ENCODE measurements at regions not wholly inside any gene's neighbourhood (a gene's known extent, or its start where the extent isn't known, plus 50 kb on each side); places are given as distances from the start of the nearest gene placed in this dataset.
"Not testable (repeated sequence)": the region's sequence is repeated elsewhere in the genome, so short reads cannot be mapped to it uniquely, and the experiment has no call there.

DNA sequence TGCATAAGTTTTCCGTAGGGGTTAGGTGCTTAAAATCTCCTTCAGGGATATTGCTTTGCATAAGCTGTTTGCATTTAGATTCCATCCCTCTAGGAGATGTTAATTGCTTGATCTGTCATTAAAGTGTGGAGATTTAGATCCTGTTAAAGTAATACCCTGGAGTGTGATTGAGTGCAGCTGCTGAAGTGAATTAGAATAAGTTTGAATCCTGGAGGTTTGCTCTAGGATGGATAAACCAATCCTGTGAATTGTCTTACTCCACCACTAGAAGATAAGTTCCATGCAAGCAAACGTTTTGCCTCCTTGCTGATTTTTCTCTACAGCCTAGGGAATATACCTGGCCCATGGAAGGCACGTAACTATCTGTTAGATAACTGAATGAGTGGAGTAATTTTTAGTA lies 1487.2 kb upstream of the PRR20A start:
- DNase-seq (ENCODE audit: low read depth) = no peak
- TF ChIP-seq, protein P1, sequence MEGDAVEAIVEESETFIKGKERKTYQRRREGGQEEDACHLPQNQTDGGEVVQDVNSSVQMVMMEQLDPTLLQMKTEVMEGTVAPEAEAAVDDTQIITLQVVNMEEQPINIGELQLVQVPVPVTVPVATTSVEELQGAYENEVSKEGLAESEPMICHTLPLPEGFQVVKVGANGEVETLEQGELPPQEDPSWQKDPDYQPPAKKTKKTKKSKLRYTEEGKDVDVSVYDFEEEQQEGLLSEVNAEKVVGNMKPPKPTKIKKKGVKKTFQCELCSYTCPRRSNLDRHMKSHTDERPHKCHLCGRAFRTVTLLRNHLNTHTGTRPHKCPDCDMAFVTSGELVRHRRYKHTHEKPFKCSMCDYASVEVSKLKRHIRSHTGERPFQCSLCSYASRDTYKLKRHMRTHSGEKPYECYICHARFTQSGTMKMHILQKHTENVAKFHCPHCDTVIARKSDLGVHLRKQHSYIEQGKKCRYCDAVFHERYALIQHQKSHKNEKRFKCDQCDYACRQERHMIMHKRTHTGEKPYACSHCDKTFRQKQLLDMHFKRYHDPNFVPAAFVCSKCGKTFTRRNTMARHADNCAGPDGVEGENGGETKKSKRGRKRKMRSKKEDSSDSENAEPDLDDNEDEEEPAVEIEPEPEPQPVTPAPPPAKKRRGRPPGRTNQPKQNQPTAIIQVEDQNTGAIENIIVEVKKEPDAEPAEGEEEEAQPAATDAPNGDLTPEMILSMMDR (conservative IDR thresholded peaks at IDR 0.05; ENCODE audit: low read depth, low read length) = no peak
- H3K4me3 ChIP-seq (ENCODE audit: low read depth, low read length) = no peak overlapping the region

GRCh38 chr13:55654243-55654642 lies 1486.5 kb upstream of the PRR20A start:
- TF ChIP-seq, protein P1 (conservative IDR thresholded peaks at IDR 0.05; ENCODE audit: low read depth, low read length) = no peak
- no peak for DNase-seq (ENCODE audit: low read depth)
- no peak overlapping the region for H3K4me3 ChIP-seq (ENCODE audit: low read depth, low read length)

DNA sequence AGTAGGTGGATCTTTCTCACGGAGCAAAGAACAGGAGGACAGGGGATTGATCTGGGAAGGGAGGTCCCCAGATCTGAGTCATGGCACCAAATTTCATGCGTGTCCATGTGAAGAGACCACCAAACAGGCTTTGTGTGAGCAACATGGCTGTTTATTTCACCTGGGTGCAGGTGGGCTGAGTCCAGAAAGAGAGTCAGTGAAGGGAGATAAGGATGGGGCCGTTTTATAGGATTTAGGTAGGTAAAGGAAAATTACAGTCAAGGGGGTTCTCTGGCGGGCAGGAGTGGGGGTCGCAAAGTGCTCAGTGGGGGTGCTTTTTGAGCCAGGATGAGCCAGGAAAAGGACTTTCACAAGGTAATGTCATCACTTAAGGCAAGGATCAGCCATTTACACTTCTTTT lies 1480.5 kb upstream of the PRR20A start:
- not testable (repeated sequence) for H3K4me3 ChIP-seq (ENCODE audit: low read depth, low read length); DNase-seq (ENCODE audit: low read depth)

- DNase-seq (ENCODE audit: low read depth) = no peak
These were observed 1479.9 kb upstream of the PRR20A start for GRCh38 chr13:55660851-55661250.

DNA sequence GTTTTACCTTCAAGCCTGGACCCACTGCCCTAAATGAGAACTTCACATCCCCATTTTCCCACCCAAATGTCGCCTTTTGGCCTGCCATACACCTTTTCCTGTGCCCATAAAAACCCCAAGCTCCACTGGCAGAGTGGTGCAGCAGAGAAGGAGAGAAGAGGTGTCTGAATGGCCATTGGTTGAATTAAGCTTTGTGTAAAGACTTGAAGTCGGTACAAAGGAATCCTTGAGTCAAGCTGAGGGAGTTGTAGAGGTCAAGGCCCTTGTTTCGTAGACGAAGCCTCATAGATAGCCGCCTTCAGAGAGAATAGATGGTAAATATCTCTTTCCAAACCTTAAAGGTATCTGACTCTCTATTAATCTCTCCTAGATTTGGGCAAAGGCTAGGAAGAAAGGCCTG lies 1479.2 kb upstream of the PRR20A start:
- no peak overlapping the region for H3K4me3 ChIP-seq (ENCODE audit: low read depth, low read length)
- no peak for DNase-seq (ENCODE audit: low read depth)
- TF ChIP-seq, protein P1 (conservative IDR thresholded peaks at IDR 0.05; ENCODE audit: low read depth, low read length) = no peak

More at GRCh38 chr13:55660851-55661250, 1479.9 kb upstream of the PRR20A start:
- no peak overlapping the region for H3K4me3 ChIP-seq (ENCODE audit: low read depth, low read length)
- TF ChIP-seq, protein P1 (conservative IDR thresholded peaks at IDR 0.05; ENCODE audit: low read depth, low read length) = no peak

- TF ChIP-seq, protein P1 (conservative IDR thresholded peaks at IDR 0.05; ENCODE audit: low read depth, low read length) = no peak
- DNase-seq (ENCODE audit: low read depth) = no peak
- no peak overlapping the region for H3K4me3 ChIP-seq (ENCODE audit: low read depth, low read length)
These were observed 1476.5 kb upstream of the PRR20A start for GRCh38 chr13:55664178-55664577.

DNA sequence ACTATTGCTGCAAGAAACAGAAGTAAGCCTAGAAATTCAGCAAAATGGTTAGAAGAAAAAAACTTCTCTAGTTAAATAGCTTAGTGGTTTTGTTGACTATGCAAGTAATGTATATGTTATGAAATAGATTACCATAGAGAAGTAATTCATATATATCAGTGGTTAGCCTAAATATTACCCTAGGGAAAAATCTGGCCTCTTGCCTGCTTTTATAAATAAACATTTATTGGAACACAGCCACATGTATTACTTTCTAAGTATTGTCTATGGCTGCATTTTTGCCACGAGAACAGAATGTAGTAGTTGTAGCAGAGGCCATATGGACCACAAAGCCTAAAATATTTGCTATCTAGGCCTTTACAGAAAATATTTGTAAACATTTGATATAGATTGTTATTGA lies 1471.7 kb upstream of the PRR20A start:
- TF ChIP-seq, protein P1 (conservative IDR thresholded peaks at IDR 0.05; ENCODE audit: low read depth, low read length) = no peak
- H3K4me3 ChIP-seq (ENCODE audit: low read depth, low read length) = no peak overlapping the region
- DNase-seq (ENCODE audit: low read depth) = no peak

- TF ChIP-seq, protein P1 (conservative IDR thresholded peaks at IDR 0.05; ENCODE audit: low read depth, low read length) = no peak
- DNase-seq (ENCODE audit: low read depth) = no peak
- H3K4me3 ChIP-seq (ENCODE audit: low read depth, low read length) = no peak overlapping the region
These were observed 1466.8 kb upstream of the PRR20A start for GRCh38 chr13:55673910-55674309.

Measured in epithelial cell of proximal tubule (primary cell).